ENCODE measurements at regions not wholly inside any gene's neighbourhood (a gene's known extent, or its start where the extent isn't known, plus 50 kb on each side); places are given as distances from the start of the nearest gene placed in this dataset.

DNA sequence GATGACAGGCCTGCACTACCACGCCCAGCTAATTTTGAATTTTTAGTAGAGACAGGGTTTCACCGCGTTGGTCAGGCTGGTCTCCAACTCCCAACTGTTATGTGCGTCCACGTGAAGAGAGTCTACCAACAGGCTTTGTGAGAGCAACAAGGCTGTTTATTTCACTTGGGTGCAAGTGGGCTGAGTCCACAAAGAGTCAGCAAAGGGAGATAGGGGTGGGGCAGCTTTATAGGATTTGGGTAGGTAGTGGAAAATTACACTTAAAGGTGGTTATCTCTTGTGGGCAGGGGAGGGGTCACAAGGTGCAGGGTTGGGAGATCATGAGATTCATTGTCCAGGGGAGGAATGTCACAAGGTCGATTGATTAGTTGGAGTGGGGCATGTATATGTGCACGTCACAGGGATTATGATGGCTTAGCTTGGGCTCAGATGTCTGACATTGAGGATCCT, 111.6 kb downstream of the GOSR1 start (continued):
- TF ChIP-seq, protein P1, sequence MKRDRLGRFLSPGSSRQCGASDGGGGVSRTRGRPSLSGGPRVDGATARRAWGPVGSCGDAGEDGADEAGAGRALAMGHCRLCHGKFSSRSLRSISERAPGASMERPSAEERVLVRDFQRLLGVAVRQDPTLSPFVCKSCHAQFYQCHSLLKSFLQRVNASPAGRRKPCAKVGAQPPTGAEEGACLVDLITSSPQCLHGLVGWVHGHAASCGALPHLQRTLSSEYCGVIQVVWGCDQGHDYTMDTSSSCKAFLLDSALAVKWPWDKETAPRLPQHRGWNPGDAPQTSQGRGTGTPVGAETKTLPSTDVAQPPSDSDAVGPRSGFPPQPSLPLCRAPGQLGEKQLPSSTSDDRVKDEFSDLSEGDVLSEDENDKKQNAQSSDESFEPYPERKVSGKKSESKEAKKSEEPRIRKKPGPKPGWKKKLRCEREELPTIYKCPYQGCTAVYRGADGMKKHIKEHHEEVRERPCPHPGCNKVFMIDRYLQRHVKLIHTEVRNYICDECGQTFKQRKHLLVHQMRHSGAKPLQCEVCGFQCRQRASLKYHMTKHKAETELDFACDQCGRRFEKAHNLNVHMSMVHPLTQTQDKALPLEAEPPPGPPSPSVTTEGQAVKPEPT (CRISPR knock-in tag; IDR thresholded peaks at IDR 0.05; ENCODE audit: low read depth) = 0 out of 2 replicates have a peak, but pooled peaks have one; percentile 45
- TF ChIP-seq, protein P2, sequence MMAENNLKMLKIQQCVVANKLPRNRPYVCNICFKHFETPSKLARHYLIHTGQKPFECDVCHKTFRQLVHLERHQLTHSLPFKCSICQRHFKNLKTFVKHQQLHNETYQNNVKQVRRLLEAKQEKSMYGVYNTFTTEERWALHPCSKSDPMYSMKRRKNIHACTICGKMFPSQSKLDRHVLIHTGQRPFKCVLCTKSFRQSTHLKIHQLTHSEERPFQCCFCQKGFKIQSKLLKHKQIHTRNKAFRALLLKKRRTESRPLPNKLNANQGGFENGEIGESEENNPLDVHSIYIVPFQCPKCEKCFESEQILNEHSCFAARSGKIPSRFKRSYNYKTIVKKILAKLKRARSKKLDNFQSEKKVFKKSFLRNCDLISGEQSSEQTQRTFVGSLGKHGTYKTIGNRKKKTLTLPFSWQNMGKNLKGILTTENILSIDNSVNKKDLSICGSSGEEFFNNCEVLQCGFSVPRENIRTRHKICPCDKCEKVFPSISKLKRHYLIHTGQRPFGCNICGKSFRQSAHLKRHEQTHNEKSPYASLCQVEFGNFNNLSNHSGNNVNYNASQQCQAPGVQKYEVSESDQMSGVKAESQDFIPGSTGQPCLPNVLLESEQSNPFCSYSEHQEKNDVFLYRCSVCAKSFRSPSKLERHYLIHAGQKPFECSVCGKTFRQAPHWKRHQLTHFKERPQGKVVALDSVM (CRISPR knock-in tag; IDR thresholded peaks at IDR 0.05) = 0 out of 2 replicates have a peak, but pooled peaks have one; percentile 18
- TF ChIP-seq, protein P3, sequence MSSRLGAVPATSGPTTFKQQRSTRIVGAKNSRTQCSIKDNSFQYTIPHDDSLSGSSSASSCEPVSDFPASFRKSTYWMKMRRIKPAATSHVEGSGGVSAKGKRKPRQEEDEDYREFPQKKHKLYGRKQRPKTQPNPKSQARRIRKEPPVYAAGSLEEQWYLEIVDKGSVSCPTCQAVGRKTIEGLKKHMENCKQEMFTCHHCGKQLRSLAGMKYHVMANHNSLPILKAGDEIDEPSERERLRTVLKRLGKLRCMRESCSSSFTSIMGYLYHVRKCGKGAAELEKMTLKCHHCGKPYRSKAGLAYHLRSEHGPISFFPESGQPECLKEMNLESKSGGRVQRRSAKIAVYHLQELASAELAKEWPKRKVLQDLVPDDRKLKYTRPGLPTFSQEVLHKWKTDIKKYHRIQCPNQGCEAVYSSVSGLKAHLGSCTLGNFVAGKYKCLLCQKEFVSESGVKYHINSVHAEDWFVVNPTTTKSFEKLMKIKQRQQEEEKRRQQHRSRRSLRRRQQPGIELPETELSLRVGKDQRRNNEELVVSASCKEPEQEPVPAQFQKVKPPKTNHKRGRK (CRISPR knock-in tag; IDR thresholded peaks at IDR 0.05) = no peak
- TF ChIP-seq PRMT3 (CRISPR knock-in tag; IDR thresholded peaks at IDR 0.05; ENCODE audit: borderline replicate concordance, low read depth) (no peak), NFE2L1 (CRISPR knock-in tag; IDR thresholded peaks at IDR 0.05; ENCODE audit: borderline replicate concordance) (no peak), HMG20A (CRISPR knock-in tag; IDR thresholded peaks at IDR 0.05; ENCODE audit: borderline replicate concordance) (no peak; the same call in 1 of the 2 replicates), ZNF839 (CRISPR knock-in tag; IDR thresholded peaks at IDR 0.05; ENCODE audit: borderline replicate concordance) (no peak), TRIM24 (CRISPR knock-in tag; IDR thresholded peaks at IDR 0.05) (no peak), NFE2 (CRISPR knock-in tag; IDR thresholded peaks at IDR 0.05) (no peak), ZNF547 (CRISPR knock-in tag; IDR thresholded peaks at IDR 0.05) (no peak), FOXO1 (CRISPR knock-in tag; IDR thresholded peaks at IDR 0.05) (peak; percentile 88; the same call in 1 of the 2 replicates), GABPA (IDR thresholded peaks at IDR 0.05; ENCODE audit: low read depth, low read length) (no peak), GABPA (CRISPR knock-in tag; IDR thresholded peaks at IDR 0.05; ENCODE audit: low read depth) (no peak), SP2 (CRISPR knock-in tag; IDR thresholded peaks at IDR 0.05) (no peak), HOXA9 (CRISPR knock-in tag; IDR thresholded peaks at IDR 0.05; ENCODE audit: borderline replicate concordance) (no peak), ONECUT2 (CRISPR knock-in tag; IDR thresholded peaks at IDR 0.05) (peak; percentile 96), ELF1 (CRISPR knock-in tag; IDR thresholded peaks at IDR 0.05) (no peak)
- TF ChIP-seq, protein P4, sequence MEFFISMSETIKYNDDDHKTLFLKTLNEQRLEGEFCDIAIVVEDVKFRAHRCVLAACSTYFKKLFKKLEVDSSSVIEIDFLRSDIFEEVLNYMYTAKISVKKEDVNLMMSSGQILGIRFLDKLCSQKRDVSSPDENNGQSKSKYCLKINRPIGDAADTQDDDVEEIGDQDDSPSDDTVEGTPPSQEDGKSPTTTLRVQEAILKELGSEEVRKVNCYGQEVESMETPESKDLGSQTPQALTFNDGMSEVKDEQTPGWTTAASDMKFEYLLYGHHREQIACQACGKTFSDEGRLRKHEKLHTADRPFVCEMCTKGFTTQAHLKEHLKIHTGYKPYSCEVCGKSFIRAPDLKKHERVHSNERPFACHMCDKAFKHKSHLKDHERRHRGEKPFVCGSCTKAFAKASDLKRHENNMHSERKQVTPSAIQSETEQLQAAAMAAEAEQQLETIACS (CRISPR knock-in tag; IDR thresholded peaks at IDR 0.05) = no peak
- TF ChIP-seq, protein P5, sequence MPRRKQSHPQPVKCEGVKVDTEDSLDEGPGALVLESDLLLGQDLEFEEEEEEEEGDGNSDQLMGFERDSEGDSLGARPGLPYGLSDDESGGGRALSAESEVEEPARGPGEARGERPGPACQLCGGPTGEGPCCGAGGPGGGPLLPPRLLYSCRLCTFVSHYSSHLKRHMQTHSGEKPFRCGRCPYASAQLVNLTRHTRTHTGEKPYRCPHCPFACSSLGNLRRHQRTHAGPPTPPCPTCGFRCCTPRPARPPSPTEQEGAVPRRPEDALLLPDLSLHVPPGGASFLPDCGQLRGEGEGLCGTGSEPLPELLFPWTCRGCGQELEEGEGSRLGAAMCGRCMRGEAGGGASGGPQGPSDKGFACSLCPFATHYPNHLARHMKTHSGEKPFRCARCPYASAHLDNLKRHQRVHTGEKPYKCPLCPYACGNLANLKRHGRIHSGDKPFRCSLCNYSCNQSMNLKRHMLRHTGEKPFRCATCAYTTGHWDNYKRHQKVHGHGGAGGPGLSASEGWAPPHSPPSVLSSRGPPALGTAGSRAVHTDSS (CRISPR knock-in tag; conservative IDR thresholded peaks at IDR 0.05) = no peak
- TF ChIP-seq, protein P6, sequence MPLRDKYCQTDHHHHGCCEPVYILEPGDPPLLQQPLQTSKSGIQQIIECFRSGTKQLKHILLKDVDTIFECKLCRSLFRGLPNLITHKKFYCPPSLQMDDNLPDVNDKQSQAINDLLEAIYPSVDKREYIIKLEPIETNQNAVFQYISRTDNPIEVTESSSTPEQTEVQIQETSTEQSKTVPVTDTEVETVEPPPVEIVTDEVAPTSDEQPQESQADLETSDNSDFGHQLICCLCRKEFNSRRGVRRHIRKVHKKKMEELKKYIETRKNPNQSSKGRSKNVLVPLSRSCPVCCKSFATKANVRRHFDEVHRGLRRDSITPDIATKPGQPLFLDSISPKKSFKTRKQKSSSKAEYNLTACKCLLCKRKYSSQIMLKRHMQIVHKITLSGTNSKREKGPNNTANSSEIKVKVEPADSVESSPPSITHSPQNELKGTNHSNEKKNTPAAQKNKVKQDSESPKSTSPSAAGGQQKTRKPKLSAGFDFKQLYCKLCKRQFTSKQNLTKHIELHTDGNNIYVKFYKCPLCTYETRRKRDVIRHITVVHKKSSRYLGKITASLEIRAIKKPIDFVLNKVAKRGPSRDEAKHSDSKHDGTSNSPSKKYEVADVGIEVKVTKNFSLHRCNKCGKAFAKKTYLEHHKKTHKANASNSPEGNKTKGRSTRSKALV (CRISPR knock-in tag; IDR thresholded peaks at IDR 0.05) = no peak
- TF ChIP-seq, protein P7, sequence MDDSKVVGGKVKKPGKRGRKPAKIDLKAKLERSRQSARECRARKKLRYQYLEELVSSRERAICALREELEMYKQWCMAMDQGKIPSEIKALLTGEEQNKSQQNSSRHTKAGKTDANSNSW (CRISPR knock-in tag; IDR thresholded peaks at IDR 0.05; ENCODE audit: borderline replicate concordance) = no peak
